ENCODE measurements at regions not wholly inside any gene's neighbourhood (a gene's known extent, or its start where the extent isn't known, plus 50 kb on each side); places are given as distances from the start of the nearest gene placed in this dataset.

DNA sequence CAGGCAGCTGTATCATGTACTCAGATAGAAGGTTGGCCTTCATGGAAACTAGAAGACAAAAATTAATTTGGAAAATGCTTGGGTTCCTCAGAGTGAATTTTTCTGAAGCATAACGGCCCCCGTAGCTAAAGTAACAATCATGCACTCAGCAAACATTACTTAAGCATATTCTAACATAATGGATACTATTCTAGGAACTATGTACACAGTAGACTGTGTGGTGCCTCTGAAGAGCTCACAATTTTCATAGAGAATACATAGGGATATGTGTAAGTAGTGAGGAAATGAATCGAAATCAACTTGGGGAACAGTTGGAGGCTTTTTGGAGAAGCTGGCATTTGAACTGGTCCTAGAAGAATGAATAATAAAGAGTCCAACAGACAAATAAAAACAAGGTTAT is 1045.0 kb downstream of the GLUD2 start:
- TF ChIP-seq POLR2AphosphoS5 (IDR thresholded peaks at IDR 0.05): no peak
- no peak for TF ChIP-seq POLR2A (IDR thresholded peaks at IDR 0.05)
- TF ChIP-seq CTCF (IDR thresholded peaks at IDR 0.05 in 8 of 11, conservative IDR thresholded peaks at IDR 0.05 in 3 of 11): no peak

Measured in spleen (tissue), 7 donors.